Epithelial cell of proximal tubule (primary cell): ENCODE measurements at regions not wholly inside any gene's neighbourhood (a gene's known extent, or its start where the extent isn't known, plus 50 kb on each side); places are given as distances from the start of the nearest gene placed in this dataset.
"Not testable (repeated sequence)": the region's sequence is repeated elsewhere in the genome, so short reads cannot be mapped to it uniquely, and the experiment has no call there.

ENCODE experiments used
- DNase-seq: peaks from one replicate; pipeline ENCODE4 v3.0.0-alpha.2; 2011; ENCODE audit warnings: low read depth
- H3K4me3 ChIP-seq: 2 replicates; pipeline ENCODE4 v1.5.1; 2011; ENCODE audit warnings: low read depth, mild to moderate bottlenecking, low read length
- CTCF ChIP-seq: conservative IDR thresholded peaks from 2 replicates; pipeline ENCODE4 v1.5.1; 2012; ENCODE audit warnings: low read depth, mild to moderate bottlenecking, low read length

- TF ChIP-seq CTCF: no peak
- no peak overlapping the region for H3K4me3 ChIP-seq
- DNase-seq: no peak
These were observed 1249.4 kb upstream of the DIAPH2 start for GRCh38 chrX:95435198-95435597.

- no peak for TF ChIP-seq CTCF
These were observed 1242.8 kb upstream of the DIAPH2 start for GRCh38 chrX:95441836-95442235.

GRCh38 chrX:95484781-95485180 is 1199.9 kb upstream of the DIAPH2 start:
- no peak for TF ChIP-seq CTCF
- H3K4me3 ChIP-seq: no peak overlapping the region
- no peak for DNase-seq

More at GRCh38 chrX:95441836-95442235, 1242.8 kb upstream of the DIAPH2 start:
- no peak for DNase-seq
- no peak overlapping the region for H3K4me3 ChIP-seq

GRCh38 chrX:95505721-95506120 is 1178.9 kb upstream of the DIAPH2 start:
- H3K4me3 ChIP-seq: no peak overlapping the region
- DNase-seq: no peak
- TF ChIP-seq CTCF: no peak

GRCh38 chrX:95509474-95509873 is 1175.2 kb upstream of the DIAPH2 start:
- no peak for TF ChIP-seq CTCF
- DNase-seq: no peak
- no peak overlapping the region for H3K4me3 ChIP-seq

- not testable (repeated sequence) for DNase-seq, H3K4me3 ChIP-seq
These were observed 1160.6 kb upstream of the DIAPH2 start for GRCh38 chrX:95524018-95524417.

GRCh38 chrX:95536111-95536510 is 1148.5 kb upstream of the DIAPH2 start:
- no peak overlapping the region for H3K4me3 ChIP-seq
- TF ChIP-seq CTCF: no peak
- DNase-seq: no peak

GRCh38 chrX:95536661-95537060 is 1148.0 kb upstream of the DIAPH2 start:
- no peak for TF ChIP-seq CTCF
- no peak for DNase-seq
- H3K4me3 ChIP-seq: no peak overlapping the region
